SW 1271 (cell line): ENCODE measurements at regions not wholly inside any gene's neighbourhood (a gene's known extent, or its start where the extent isn't known, plus 50 kb on each side); places are given as distances from the start of the nearest gene placed in this dataset.
"Not testable (repeated sequence)": the region's sequence is repeated elsewhere in the genome, so short reads cannot be mapped to it uniquely, and the experiment has no call there.

Experiments used
- DNase-seq, 2 experiments: peaks; one replicate each; lab custom pipeline; 2025; lab: John Stamatoyannopoulos, UW

DNA sequence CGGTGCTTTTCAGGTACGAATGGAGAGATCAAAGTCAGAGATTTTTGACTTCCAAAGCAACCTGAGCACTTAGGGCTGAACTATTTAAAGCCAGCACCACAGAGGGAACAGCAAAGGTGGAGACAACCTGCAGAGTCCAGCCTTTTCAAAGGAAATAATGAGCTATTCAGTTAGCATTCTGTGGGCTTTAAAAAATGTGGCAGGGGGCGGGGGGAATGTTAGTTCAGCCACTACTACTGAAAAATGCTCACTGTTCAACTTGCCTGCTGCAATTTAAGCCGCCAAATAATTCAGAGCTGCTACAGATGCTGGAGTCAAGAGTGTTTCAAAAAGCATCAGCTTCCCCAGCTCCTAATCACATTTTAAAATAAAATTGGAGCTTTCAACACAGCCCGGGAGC lies 473.3 kb upstream of the PLXNA2 start:
- no peak for DNase-seq

DNA sequence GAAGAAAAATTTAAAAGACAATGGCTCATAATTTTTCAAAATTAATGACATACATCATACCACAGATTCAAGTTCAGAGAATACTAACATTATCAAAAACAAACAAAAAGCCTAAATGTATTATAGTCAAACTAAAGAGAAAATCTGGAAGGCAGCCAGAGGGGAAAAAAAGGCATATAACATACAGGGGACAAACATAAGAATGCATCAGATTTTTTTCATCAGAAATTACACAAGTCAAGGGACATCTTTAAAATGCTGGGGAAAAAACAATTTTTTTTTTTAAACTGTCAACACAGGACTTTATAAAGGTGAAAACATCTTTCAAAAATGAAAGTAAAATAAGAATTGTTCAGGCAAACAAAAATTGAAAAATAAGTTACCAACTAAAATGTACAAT lies 478.4 kb upstream of the PLXNA2 start:
- DNase-seq: no peak

DNA sequence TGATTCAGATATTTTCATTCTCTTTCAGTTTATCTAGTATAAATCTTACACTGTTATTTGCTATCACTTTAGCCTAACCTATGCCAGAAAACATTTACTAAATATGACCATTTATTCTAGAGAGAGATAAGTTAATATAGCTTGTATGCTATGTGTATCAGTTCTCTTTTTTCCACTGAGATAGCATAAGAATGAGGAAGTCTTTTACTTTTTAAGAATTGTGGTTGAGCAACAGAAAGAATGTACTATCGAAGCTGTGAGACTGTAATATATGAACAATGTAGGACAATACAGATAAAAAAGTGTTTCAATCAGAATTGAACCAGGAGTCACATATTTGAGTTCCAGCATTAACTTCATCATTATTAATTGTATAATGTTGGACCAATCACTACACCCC lies 479.9 kb upstream of the PLXNA2 start:
- no peak for DNase-seq

DNA sequence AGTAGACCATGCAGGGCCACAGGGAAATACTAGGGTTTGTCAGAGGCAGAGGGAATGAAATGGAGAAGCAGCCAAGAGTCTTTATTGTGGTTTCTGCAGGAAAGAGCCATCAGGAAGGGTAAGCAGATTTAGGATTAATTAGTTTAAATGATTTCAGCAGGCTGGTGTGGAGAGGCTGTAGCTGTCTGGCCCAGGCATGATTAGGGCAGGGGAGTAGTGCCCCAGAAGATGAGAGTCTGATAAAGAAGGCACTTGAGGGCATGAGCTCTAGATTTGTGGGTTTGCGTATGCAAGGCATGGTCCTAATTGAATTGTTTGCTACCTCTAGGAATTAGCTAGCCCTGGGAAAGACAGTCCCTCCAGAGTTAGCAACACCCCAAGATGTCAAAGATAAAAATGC lies 484.6 kb upstream of the PLXNA2 start:
- no peak for DNase-seq

DNA sequence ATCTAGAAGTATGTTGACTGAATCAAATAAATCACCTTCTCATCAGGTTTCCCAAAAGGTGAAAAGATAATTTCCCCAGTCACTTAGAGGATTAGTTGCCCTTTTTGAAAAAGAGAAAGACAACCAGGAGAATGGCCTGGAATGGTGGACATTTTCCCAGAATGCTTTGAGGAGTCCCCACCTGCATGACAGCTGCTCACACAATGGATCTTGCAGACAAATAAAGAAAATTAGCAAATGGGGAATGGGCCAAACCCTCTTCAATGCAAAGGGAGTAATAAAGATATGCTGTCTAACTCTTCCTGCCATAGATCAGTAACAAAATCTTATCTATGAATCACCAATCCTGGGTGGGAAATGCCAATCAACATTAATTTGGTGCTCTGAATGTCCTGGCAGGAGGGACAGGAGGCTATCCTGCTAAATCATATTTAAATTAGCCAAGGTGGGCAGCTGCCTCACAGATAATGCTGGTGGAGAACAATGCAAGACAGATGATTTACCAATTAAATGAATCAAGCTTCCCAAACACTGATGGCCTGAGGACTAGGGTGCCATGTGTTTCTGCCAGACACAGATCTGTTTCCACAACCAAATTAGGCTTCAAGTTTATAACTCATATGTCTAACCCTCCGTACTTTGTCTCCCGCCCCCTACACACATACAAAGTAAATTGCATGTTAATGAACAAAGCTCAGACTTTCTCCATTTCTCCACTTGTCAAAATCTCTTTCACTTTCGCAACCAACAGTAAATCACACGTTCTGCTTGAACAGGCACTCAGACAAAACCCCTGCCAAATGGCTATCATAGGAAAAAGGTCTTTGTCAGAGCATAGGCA lies 488.0 kb upstream of the PLXNA2 start:
- no peak for DNase-seq

DNA sequence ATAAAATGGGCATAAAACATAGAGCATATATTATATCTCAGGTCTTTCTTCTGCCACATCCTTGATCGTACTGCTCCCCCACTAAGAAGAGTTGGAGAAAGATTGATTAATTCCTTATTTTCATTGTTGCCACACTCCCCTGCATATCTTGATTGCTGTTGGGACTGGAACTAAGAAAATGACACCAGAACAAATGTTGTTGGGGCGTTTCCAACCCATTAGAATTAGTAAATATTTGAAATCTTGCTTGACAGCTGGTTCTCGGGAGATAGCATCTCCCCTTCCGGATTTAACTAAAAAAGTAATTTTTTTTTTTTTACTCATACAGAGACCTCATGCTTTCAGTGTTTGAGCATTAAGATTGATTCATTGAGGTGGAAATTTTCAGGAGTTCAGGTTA lies 493.0 kb upstream of the PLXNA2 start:
- DNase-seq: no peak

DNA sequence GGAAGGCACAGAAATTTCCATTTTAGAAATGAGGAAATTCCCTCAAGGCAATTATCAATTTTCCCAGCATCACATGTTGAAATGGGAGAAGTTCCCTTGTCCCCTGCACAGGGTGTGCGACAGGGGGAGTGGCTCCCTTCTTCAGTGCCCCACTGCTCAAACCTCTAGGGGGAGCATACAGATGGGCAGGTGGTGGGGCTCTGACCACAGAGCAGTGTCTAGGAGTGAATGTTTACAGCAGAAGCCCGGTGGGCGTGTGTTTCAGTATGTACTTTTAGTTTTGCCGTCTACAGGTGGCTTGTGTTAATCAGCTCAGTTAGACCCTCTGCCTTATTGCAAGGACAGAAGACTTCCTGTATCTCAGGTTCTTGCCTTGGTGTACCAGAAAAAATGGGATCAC lies 493.7 kb upstream of the PLXNA2 start:
- no peak for DNase-seq

DNA sequence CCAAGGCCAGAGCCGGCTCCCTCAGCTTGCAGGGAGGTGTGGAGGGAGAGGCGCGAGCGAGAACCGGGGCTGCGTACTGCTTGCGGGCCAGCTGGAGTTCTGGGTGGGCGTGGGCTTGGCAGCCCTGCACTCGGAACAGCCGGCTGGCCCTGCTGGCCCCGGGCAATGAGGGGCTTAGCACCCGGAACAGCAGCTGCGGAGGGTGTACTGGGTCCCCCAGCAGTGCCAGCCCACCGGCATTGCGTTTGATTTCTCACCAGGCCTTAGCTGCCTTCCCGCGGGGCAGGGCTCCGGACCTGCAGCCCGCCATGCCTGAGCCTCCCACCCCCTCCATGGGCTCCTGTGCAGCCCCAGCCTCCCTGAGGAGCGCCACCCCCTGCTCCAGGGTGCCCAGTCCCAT lies 495.5 kb upstream of the PLXNA2 start:
- not testable (repeated sequence) for DNase-seq

DNA sequence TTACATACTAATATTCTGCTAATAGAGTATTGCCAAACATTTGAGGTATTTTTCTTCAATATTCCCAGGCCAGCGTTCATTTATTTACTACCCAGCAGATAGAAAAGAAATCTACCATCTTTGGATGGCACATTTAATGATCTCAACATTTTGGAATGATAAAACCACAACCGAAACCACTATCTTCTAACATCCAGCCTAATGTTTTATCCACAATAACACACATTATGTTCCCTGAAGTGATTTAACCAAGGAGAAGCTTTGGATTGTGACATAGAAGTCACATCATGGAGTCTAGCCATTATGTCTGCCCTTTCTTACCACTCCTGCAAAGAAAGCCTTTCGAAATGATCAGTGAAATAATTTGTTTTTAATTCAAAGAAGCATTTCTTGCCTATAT lies 497.1 kb upstream of the PLXNA2 start:
- no peak for DNase-seq

DNA sequence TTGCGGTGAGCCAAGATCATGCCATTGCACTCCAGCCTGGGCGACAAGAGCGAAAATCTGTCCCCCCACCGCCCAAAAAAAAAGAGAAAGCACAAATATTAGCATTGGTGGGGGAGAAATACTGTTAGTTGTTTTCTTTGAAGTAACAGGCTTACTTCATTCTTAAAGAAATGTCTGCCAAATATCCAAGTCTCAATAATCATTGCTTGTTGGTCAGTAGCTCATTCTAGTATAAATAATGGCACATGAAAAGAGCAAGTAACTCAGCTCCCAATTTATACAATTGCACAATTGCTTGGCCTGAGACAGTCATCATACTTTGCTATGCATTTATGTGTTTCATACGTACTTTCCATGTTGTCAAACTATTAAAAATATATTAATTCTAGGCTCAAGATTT lies 499.2 kb upstream of the PLXNA2 start:
- DNase-seq: no peak

DNA sequence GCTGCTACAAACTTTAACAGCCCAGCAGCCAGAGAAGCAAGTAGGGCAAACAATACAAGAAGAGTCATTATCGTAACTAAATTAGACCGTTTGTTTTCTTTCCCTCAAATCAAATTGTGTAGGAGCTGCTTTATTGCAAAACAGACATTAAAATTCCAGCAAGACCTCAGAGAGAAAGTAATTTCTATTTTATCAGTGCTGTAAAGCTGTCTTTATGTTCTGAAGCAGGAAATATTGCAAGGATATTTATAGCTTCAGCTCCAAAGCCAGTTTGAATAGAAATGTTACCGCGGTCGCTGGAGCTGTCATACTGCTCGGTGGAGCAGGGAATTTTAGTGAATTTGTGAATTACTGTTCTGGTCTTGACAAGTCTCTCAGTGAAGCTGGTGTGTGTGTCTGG lies 503.8 kb upstream of the PLXNA2 start:
- DNase-seq: no peak

DNA sequence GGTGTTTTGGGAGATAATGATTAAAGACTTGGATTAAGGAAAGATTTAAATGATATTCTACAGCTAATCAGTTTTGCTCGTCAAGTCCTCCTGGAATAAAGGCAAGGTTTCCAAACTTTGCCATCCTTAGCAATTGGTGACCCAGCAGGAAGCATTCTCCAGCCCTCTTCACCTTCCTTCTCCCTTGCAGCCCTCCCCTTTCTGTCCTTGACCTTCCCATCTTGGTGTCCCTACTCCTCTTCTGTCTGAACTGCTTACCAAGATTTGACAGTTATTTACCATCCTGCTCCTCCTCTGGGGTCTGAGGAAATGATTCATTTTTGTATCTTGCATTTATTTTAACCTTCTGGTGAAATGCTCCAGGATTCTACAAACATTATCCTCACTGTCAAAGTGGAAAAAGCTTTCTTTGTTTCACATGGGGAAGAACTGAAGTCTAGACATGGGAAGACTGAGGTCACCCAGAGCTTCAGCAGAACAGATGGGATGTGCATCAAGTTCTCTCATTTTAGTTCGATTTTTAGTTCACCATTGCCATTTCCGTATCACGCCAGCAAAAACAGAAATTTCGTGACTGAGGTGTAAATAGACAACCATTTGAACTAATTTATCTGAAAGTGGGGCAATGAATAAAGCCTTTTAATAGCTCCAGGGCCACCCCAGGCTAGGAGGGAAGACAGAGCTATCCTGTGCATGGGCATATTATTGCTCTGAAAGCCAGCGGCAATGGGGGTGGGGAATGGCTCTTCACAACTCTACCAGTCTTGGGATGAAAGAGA lies 504.4 kb upstream of the PLXNA2 start:
- DNase-seq: no peak

DNA sequence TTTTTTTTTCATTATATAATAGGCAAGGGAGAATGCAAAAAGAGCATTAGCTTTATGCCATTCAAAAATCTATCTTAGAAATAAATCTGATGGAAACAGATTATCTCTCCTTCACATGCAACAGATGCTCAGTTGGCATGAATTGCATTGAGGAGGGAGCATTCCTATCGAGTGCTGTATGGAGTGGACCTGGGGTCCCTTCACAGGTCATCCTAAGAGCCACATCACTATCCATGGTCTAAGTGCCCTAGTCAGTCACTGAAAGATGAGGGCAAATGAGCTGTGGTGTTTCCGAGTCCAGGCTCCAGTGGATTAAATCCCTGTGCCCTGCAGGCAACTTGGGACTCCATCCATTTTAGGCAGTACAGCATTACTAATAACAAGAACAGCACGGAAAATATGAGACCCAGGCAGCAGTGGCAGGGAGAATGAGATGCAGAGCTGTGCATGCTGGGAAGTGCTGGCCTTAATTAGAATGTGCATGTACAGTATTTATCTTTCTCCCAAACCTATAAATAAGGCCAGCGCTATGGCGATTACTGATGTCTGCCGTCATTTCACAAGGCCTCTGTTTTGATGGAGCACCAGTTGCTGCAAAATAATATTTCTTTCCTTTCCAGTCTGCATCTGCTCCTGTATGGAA lies 512.3 kb upstream of the PLXNA2 start:
- no peak for DNase-seq

DNA sequence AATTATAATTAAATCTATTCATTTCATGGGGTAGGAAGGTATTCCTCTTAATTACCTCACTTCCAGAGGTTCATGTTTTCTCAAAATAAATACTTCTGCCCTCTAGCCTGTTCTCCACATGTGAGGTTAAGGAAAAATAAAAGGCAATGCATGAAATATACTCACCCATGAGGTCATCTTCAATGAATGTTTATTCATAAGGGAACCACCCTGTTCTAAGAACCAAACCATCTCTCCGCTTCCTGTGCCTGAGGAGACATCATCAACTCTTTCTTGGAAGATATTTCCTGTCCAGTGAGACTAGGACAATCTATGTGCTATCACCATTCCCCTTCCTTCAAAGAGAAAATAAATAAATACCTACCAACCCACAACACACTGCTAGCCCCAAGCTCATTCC lies 513.7 kb upstream of the PLXNA2 start:
- DNase-seq: no peak

DNA sequence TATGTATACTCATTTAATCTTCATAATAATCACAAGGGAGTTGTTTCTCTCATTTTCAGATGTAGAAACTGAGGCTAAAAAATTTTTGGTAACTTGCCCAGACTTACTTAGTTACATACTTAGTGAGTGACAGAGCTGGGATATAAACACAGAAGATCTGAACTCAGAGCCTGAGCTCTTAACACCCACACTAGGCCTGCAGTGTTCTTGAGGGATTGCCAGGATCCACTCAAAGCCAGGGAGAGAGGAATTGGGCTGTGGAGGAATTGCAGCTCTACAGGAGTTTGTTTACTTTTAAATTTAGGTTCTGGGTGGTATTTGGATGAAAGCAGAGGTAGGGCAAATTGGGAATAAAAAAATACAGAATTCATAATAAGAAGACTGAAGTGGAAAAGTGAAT lies 515.1 kb upstream of the PLXNA2 start:
- DNase-seq: no peak

DNA sequence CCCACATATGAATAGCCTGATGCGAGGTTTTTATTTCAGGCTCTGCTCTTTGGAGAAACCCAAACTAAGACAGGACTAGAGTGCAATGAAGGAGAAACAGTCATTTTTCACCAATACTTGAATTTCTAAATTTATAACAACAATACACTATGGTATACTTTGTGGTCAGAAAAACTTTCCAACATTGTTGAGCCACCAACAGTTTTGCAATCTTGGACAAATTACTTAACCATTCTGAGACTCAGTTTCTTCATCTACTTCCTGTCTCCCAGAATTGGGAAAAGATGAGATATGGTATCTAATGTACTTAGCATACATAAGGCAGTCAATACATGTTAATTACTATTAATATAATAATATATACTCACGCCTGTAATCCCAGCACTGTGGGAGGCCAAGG lies 519.8 kb upstream of the PLXNA2 start:
- no peak for DNase-seq

DNA sequence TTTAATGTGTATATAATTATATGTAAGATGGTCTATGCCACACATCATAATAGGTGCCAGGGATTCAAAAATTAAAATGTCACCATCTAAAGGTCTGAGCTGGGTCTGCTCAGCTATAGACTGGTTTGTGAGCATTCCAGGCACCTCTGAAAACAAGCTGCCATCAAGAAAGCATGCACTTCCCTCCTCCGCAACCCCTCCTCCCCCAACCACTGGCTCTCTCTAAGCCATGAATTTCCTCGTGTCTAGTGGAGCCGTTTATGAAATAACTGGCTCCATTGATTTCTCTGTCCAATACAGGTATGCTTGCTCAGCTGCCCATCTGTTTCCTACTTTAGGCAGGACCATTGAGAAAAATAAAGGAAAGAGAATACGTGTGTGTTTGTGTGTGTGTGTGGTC lies 522.6 kb upstream of the PLXNA2 start:
- DNase-seq: no peak

DNA sequence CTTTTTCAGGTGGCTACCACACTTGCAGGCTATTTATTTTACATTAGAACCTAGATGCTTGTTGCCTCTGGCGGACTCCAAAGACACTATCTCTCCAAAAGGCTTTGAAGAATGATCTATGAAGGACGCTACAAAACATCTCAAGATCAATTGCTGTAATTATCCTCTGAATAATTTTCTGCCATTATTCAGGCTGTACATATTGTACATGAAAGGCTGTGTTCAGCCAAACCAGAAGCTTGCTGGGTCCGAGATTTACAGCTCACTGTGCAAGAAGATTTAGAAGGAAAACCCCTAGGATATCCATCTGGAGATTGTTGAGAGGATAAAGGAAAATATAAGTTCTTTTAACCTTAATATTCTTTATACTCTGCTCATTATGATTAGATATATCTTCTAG lies 523.6 kb upstream of the PLXNA2 start:
- no peak for DNase-seq

DNA sequence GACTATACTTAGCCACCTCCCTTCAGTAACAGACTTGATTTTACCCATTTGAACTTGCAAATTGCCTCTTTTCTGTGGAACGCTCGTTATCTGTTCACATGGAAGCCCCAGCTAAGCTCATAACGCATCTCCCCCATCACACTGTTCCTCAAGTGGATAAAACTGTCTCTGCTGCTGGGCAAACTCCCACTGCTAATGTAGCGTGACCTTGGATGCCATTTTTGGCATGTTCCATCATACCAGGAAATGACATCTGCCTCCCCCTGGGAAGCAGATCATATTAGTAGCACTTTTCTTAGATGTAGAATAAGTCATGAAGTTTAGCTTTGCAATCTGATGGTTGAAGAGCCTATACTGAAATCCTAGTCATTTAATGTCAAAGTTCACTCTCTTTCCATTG lies 528.7 kb upstream of the PLXNA2 start:
- no peak for DNase-seq

DNA sequence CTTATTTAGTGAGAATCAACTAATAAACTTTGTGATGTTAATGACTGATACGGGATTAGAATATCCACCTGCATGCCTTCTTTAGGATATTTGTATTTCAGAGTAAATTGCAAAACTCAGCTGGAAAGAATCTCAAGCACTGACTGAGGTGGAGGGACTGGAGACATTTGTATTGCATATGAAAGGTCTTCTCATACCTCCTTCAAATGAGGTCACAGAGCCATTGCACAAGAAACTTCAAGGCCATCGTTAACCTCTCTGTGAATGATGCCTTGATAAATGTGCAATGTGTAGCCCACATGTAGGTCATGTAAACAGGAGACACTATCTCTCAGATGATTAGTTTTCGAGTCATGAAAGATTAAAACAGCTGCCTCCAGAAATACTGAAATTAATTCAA lies 531.7 kb upstream of the PLXNA2 start:
- no peak for DNase-seq

DNA sequence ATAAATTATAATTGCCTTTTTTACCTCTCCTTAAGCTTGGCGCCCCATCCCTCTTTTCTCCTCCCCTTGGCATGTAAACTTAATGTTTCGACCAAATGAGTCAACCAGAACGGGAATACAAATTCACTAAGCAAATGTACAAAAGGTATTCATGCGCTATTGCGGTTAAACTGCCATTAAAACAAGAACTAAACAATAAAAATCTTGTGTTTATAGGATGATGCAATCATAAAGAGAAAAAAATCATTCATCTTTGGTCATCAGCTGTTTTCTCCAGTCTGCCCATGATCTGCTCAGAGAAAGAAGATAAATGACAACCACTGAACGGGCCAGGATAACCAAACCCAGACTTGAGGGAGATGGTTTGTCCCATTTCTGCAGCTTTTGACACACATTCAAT lies 534.2 kb upstream of the PLXNA2 start:
- no peak for DNase-seq

DNA sequence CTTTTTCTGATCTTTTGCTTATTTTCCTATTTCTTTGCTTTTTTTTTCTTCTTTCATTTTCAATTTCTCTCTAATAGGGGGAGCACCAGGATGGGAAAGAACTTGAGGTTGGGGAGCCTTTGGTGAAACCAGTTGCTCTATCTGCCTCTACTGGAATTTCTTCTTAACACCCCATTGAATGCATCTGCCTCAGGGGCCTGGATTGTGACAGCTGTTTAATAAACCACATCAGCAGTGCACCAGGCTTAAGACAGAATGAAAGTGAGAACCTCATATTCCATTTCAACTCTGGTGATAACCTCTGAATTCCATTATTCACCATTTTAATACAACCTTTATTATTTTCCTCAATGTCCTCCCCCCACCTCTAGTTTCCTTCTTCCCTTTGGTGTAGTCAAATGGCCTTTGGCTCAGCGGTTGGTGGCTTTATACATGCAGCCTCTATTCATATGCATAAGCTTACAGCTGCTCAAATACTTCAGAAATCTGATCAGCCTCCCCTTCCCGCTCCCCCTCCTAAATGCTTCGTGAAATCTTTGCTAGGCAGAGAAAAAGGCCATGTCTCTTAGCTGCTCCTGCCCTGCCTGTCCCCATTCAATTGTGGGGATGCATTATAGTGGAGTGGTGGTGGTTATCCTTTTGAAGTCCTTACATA lies 537.3 kb upstream of the PLXNA2 start:
- no peak for DNase-seq

DNA sequence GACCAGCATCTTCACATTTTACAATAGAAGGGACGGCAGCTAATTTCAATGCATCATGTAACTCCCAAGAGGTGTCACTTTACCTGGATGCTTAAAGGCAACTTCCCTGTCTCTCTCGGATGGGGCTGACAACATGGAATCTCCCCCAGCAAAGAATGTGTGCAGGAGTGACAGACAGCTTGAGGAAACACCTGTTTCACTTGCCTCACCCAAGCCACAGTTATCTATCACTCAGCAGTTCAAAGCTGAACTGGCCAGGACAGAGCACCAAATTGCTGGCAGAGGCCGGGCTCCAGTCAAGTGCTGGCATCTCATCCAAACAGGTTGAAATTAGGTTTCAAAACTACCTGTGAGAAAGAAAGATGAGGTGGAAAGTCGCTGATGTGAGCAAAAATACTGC lies 538.0 kb upstream of the PLXNA2 start:
- no peak for DNase-seq
